HepG2 (cell line): ENCODE measurements at regions not wholly inside any gene's neighbourhood (a gene's known extent, or its start where the extent isn't known, plus 50 kb on each side); places are given as distances from the start of the nearest gene placed in this dataset.

Experiments
- ATAC-seq: fragments of 200-7000 bp; cut with Tn5 transposase; 3 replicates; pipeline ENCODE4 v1.9.1; 2020; ENCODE audit warnings: mild to moderate bottlenecking, moderate library complexity
- BruUV-seq: library from RNA; stranded (reverse); fragments of 400-500 nt; replicated peaks from 2 replicates; lab custom pipeline; 2021; lab: Mats Ljungman, UMichigan
- CTCF ChIA-PET: fragments of 300-600 bp; formaldehyde crosslinking; extraction: SDS; loops from one replicate; lab custom pipeline; 2021; ENCODE audit warnings: low total read pairs, inconsistent platforms, low intra/inter-chr PET ratio; lab: Yijun Ruan, JAX
- POLR2A ChIA-PET: fragments of 350-600 bp; sonication (Branson Sonifier 250); formaldehyde crosslinking; loops from one replicate; lab custom pipeline; 2020; ENCODE audit warnings: antibody characterized with exemption, inconsistent platforms; lab: Yijun Ruan, JAX
- DNase-seq: peaks from one replicate; pipeline ENCODE4 v3.0.0-alpha.2; 2015; ENCODE audit warnings: low spot score
- FAIRE-seq: peaks from 3 replicates; lab custom pipeline; 2011; peaks lifted over from hg19 to GRCh38; lab: Jason Lieb, UNC
- H2AFZ ChIP-seq: one replicate; pipeline ENCODE4 v1.6.1; 2011; ENCODE audit warnings: low read length, inconsistent platforms
- H3K27ac ChIP-seq: fragments of 300-600 bp; 3 replicates; pipeline ENCODE4 v1.8.0; 2011; ENCODE audit warnings: mixed run types, mild to moderate bottlenecking, mixed read lengths, low read length, inconsistent platforms; ENCODE audit not compliant: insufficient read depth; ENCODE audit errors: extremely low read length
- H3K27me3 ChIP-seq, 2 experiments: fragments of 200-600 bp in 1 of 2; 2 replicates in 1 of 2; 3 replicates in 1 of 2; pipeline versions ENCODE4 v1.6.0 to v1.8.0; 2011; ENCODE audit warnings: low read length in 2 of 2, mild to moderate bottlenecking in 2 of 2, moderate library complexity in 2 of 2, inconsistent platforms in 1 of 2; ENCODE audit not compliant: insufficient read depth in 2 of 2, control insufficient read depth in 1 of 2
- H3K36me3 ChIP-seq, 2 experiments: fragments of 200-600 bp in 1 of 2; replicated peaks in 1 of 2; 2 replicates in 1 of 2; 3 replicates in 1 of 2; pipeline versions ENCODE4 v1.5.1 to v1.8.0; 2011; ENCODE audit warnings: low read length in 2 of 2, inconsistent platforms in 1 of 2; ENCODE audit not compliant: insufficient read depth in 2 of 2, control insufficient read depth in 1 of 2
- H3K4me1 ChIP-seq: 2 replicates; pipeline ENCODE4 v1.5.1; 2012; ENCODE audit warnings: low read length, inconsistent platforms; ENCODE audit not compliant: insufficient read depth
- H3K4me2 ChIP-seq: 2 replicates; pipeline ENCODE4 v1.6.0; 2011; ENCODE audit warnings: low read depth, low read length, inconsistent platforms
- H3K4me3 ChIP-seq, 3 experiments: fragments of 200-600 bp in 1 of 3; sonication (generic), shearing (Covaris generic) in 1 of 3; replicated peaks in 1 of 3; 2 replicates each; pipeline ENCODE4 v1.5.1; 2011 to 2016; ENCODE audit warnings: low read length in 3 of 3, inconsistent platforms in 2 of 3, low read depth in 2 of 3, mild to moderate bottlenecking in 2 of 3, control low read depth in 1 of 3, mixed read lengths in 1 of 3; ENCODE audit not compliant: insufficient read depth in 1 of 3
- H3K79me2 ChIP-seq: one replicate; pipeline ENCODE4 v1.6.1; 2011; ENCODE audit warnings: low read length, inconsistent platforms; ENCODE audit not compliant: insufficient read depth
- H3K9ac ChIP-seq: 2 replicates; pipeline ENCODE4 v1.6.0; 2011; ENCODE audit warnings: mild to moderate bottlenecking, low read depth, low read length, inconsistent platforms; ENCODE audit not compliant: insufficient read depth
- H3K9me3 ChIP-seq: 2 replicates; pipeline ENCODE4 v1.5.1; 2012; ENCODE audit warnings: mild to moderate bottlenecking, low read length
- H4K20me1 ChIP-seq: 2 replicates; pipeline ENCODE4 v1.6.0; 2011; ENCODE audit warnings: inconsistent platforms, mild to moderate bottlenecking, low read length, moderate library complexity; ENCODE audit not compliant: insufficient read depth
- CTCF ChIP-seq: sonication (generic); formaldehyde crosslinking; IDR thresholded peaks from 2 replicates; pipeline ENCODE4 v1.5.0; 2020; ENCODE audit warnings: mild to moderate bottlenecking, missing genetic modification reagents, moderate library complexity
- HDAC2 ChIP-seq: sonication (generic); formaldehyde crosslinking; IDR thresholded peaks from 2 replicates; pipeline ENCODE4 v1.4.0; 2020; ENCODE audit warnings: missing genetic modification reagents
- NFE2 ChIP-seq: sonication (generic); formaldehyde crosslinking; IDR thresholded peaks from 2 replicates; pipeline ENCODE4 v1.4.0; 2020; ENCODE audit warnings: missing genetic modification reagents
- TRIM22 ChIP-seq: fragments of 450-650 bp; IDR thresholded peaks from 2 replicates; pipeline ENCODE4 v1.6.1; 2017
- ZC3H4 ChIP-seq: sonication (generic); formaldehyde crosslinking; IDR thresholded peaks from 2 replicates; pipeline ENCODE4 v1.4.0; 2020; ENCODE audit warnings: missing genetic modification reagents, borderline replicate concordance
- ZNF12 ChIP-seq: sonication (generic); formaldehyde crosslinking; IDR thresholded peaks from 2 replicates; pipeline ENCODE4 v1.5.0; 2020; ENCODE audit warnings: missing genetic modification reagents
- ZNF281 ChIP-seq: sonication (generic); formaldehyde crosslinking; IDR thresholded peaks from 2 replicates; pipeline ENCODE4 v1.4.0; 2020; ENCODE audit warnings: missing genetic modification reagents, borderline replicate concordance
- ZNF33A ChIP-seq: sonication (generic); formaldehyde crosslinking; IDR thresholded peaks from 2 replicates; pipeline ENCODE4 v1.5.1; 2020; ENCODE audit warnings: missing genetic modification reagents, mild to moderate bottlenecking, moderate library complexity, borderline replicate concordance
- ZNF891 ChIP-seq: sonication (generic); formaldehyde crosslinking; IDR thresholded peaks from 2 replicates; pipeline ENCODE4 v1.5.0; 2020; ENCODE audit warnings: mild to moderate bottlenecking, missing genetic modification reagents
- WGBS: methylation state at CpG from one replicate; pipeline ENCODE4 v1.1.6; 2017; ENCODE audit warnings: low lambda C conversion rate; 5-methylcytosine and 5-hydroxymethylcytosine counted together
- in situ Hi-C: cut with HindIII; loops from 2 replicates; pipeline ENCODE4 v1.10.0; 2017; ENCODE audit warnings: low pct_unique_long_range_greater_than_20kb; ENCODE audit not compliant: extremely low pct_ligation_motif_present
- intact Hi-C: fragments of 100-400 bp; cut with micrococcal nuclease; formaldehyde crosslinking; loops from one replicate; pipeline ENCODE4 v1.10.0; 2022; ENCODE audit not compliant: unreplicated experiment
- TF ChIP-seq, protein P1 (sequence below): sonication (generic); formaldehyde crosslinking; IDR thresholded peaks from 2 replicates; pipeline ENCODE4 v1.8.1; 2023; ENCODE audit warnings: mild to moderate bottlenecking, missing genetic modification reagents

DNA sequence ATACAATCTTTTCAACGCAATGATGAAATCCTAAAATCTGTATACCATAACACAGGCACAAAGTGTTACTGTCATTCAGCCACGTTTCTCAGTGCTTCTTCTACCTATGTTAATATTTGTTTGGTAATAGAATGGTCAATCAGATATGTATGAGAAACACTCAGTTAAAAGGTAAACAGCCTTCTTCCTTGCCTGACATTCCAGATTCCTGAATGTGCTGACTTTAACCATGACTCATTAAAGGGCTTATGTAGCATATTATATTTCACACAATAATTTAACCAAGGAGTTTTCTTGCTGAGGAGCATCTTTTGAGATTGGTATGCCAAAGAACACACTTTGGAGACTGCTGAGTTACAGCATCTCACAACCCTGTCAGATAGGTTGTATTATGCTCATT, 187.6 kb downstream of the CETN3 start:
- no peak overlapping the region for H3K27ac ChIP-seq
- BruUV-seq, result no TSS peak
- in situ Hi-C loops, result no loop called here
- H3K4me1 ChIP-seq, result no peaks in the 10 kb centered on the region
- H3K4me2 ChIP-seq, result no peak overlapping the region
- H2AFZ ChIP-seq, result no peak overlapping the region
- DNase-seq (no peak), ATAC-seq (no peak), FAIRE-seq (no peak)
- intact Hi-C loops, result no loop called here
- H3K9me3 ChIP-seq, result no peaks in the 10 kb centered on the region
- H3K27me3 ChIP-seq, result no peaks in the 10 kb centered on the region
- no peak overlapping the region for H3K4me3 ChIP-seq
- no peaks in the 10 kb centered on the region for H3K36me3 ChIP-seq
- WGBS, result 0% methylated on average over 2 of the region's 2 CpGs
- no peaks in the 10 kb centered on the region for H3K79me2 ChIP-seq
- TF ChIP-seq CTCF (CRISPR knock-in tag) (no peak), NFE2 (CRISPR knock-in tag) (no peak), ZNF12 (CRISPR knock-in tag) (no peak), ZNF33A (CRISPR knock-in tag) (no peak), TRIM22 (no peak), ZNF281 (CRISPR knock-in tag) (no peak), HDAC2 (no peak), ZC3H4 (CRISPR knock-in tag) (no peak), ZNF891 (CRISPR knock-in tag) (no peak)
- TF ChIP-seq, protein P1, sequence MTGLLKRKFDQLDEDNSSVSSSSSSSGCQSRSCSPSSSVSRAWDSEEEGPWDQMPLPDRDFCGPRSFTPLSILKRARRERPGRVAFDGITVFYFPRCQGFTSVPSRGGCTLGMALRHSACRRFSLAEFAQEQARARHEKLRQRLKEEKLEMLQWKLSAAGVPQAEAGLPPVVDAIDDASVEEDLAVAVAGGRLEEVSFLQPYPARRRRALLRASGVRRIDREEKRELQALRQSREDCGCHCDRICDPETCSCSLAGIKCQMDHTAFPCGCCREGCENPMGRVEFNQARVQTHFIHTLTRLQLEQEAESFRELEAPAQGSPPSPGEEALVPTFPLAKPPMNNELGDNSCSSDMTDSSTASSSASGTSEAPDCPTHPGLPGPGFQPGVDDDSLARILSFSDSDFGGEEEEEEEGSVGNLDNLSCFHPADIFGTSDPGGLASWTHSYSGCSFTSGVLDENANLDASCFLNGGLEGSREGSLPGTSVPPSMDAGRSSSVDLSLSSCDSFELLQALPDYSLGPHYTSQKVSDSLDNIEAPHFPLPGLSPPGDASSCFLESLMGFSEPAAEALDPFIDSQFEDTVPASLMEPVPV (CRISPR knock-in tag), result no peak
- H4K20me1 ChIP-seq, result no peaks in the 10 kb centered on the region
- ChIA-PET CTCF (no interaction called here), POLR2A (no interaction called here)
- H3K9ac ChIP-seq, result no peak overlapping the region
